PFSK-1 (cell line): ENCODE measurements at regions not wholly inside any gene's neighbourhood (a gene's known extent, or its start where the extent isn't known, plus 50 kb on each side); places are given as distances from the start of the nearest gene placed in this dataset.

Experiments used
- FOXP2 ChIP-seq: optimal IDR thresholded peaks from 2 replicates; pipeline ENCODE3; 2011; ENCODE audit warnings: borderline replicate concordance, control low read depth, inconsistent platforms; ENCODE audit not compliant: insufficient read depth; ENCODE audit errors: extremely low read length, extremely low read depth
- POLR2AphosphoS5 ChIP-seq: IDR thresholded peaks from 2 replicates; pipeline ENCODE4 v1.6.1; 2012; ENCODE audit warnings: low read depth, mild to moderate bottlenecking, control low read depth, low read length, moderate library complexity
- SIN3A ChIP-seq: IDR thresholded peaks from 2 replicates; pipeline ENCODE4 v1.6.1; 2012; ENCODE audit warnings: mild to moderate bottlenecking, low read length, moderate library complexity, borderline replicate concordance; ENCODE audit not compliant: insufficient read depth
- TAF1 ChIP-seq: IDR thresholded peaks from 2 replicates; pipeline ENCODE4 v1.6.1; 2012; ENCODE audit warnings: low read length, control low read depth, borderline replicate concordance; ENCODE audit not compliant: insufficient read depth
- TF ChIP-seq, protein P1 (sequence below), 2 experiments: IDR thresholded peaks; 2 replicates each; pipeline versions ENCODE4 v1.6.1 to v1.8.0; 2011 to 2012; ENCODE audit warnings: low read depth in 2 of 2, low read length in 2 of 2, control low read depth in 1 of 2, inconsistent platforms in 1 of 2, mild to moderate bottlenecking in 1 of 2, moderate library complexity in 1 of 2; ENCODE audit not compliant: insufficient read depth in 1 of 2

DNA sequence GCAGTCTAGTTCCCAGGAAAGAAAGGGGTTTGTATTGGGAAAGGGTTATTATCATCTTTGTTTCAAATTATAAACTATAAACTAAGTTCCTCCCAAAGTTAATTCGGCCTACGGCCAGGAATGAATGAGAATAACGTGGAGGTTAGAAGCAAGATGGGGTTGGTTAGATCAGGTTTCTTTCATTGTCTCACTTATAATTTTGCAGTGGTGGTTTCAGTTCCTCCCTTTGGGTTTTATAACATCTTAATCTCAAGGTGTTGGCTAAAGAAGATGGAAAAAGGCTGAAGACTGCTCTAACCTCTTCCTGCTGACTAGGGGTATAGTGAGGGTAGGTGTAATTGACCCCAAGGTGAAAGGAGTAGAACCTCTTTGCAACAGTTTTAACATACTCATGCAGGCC, 1050.7 kb downstream of the OTOL1 start:
- no peak for TF ChIP-seq FOXP2
- no peak for TF ChIP-seq SIN3A
- no peak for TF ChIP-seq POLR2AphosphoS5
- TF ChIP-seq, protein P1, sequence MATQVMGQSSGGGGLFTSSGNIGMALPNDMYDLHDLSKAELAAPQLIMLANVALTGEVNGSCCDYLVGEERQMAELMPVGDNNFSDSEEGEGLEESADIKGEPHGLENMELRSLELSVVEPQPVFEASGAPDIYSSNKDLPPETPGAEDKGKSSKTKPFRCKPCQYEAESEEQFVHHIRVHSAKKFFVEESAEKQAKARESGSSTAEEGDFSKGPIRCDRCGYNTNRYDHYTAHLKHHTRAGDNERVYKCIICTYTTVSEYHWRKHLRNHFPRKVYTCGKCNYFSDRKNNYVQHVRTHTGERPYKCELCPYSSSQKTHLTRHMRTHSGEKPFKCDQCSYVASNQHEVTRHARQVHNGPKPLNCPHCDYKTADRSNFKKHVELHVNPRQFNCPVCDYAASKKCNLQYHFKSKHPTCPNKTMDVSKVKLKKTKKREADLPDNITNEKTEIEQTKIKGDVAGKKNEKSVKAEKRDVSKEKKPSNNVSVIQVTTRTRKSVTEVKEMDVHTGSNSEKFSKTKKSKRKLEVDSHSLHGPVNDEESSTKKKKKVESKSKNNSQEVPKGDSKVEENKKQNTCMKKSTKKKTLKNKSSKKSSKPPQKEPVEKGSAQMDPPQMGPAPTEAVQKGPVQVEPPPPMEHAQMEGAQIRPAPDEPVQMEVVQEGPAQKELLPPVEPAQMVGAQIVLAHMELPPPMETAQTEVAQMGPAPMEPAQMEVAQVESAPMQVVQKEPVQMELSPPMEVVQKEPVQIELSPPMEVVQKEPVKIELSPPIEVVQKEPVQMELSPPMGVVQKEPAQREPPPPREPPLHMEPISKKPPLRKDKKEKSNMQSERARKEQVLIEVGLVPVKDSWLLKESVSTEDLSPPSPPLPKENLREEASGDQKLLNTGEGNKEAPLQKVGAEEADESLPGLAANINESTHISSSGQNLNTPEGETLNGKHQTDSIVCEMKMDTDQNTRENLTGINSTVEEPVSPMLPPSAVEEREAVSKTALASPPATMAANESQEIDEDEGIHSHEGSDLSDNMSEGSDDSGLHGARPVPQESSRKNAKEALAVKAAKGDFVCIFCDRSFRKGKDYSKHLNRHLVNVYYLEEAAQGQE (IDR thresholded peaks at IDR 0.05; ENCODE audit: insufficient read depth in 1 of 2, low read depth in 2 of 2, low read length in 2 of 2) = no peak
- TF ChIP-seq TAF1 = no peak

DNA sequence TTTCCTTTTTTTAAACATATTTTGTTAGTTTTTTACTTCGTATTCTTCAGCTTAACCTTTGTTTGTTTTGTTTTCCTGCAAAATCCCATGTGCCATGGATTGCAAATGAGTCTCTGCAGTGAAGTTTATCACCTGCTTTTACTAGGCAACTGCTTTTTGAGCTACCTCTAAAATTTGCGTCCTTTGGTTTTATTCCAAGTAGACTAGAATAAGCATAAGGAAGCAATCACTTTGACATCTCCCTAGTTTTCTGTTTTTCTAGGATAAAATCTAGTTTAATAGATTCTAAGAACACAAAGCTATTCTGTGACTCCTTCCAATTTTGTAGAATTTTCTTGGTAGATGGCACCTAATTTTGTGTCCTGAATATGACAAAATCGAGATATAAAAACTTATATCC, 1059.2 kb downstream of the OTOL1 start:
- TF ChIP-seq TAF1 = no peak
- TF ChIP-seq FOXP2 = no peak
- no peak for TF ChIP-seq SIN3A
- TF ChIP-seq, protein P1 (IDR thresholded peaks at IDR 0.05; ENCODE audit: insufficient read depth in 1 of 2, low read depth in 2 of 2, low read length in 2 of 2) = no peak
- no peak for TF ChIP-seq POLR2AphosphoS5

DNA sequence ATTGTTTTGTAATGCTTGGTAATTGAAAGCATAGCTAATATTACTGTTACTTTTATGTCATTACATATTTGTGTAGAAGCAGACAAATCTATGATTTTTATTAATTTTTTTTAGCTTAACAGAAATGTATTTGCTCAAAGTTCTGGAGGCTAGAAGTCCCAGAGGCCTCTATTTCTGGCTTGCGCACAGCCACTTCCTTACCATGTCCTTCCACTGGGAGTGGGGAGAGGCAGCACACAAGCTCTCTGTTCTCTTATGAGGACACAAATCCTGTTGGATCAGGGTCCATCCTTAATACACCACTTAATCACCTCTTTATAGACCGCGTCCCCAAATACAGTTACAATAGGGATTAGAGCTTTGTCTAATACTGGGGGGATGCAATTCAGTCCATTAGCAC, 1061.4 kb downstream of the OTOL1 start:
- TF ChIP-seq, protein P1 (IDR thresholded peaks at IDR 0.05; ENCODE audit: insufficient read depth in 1 of 2, low read depth in 2 of 2, low read length in 2 of 2) = no peak

DNA sequence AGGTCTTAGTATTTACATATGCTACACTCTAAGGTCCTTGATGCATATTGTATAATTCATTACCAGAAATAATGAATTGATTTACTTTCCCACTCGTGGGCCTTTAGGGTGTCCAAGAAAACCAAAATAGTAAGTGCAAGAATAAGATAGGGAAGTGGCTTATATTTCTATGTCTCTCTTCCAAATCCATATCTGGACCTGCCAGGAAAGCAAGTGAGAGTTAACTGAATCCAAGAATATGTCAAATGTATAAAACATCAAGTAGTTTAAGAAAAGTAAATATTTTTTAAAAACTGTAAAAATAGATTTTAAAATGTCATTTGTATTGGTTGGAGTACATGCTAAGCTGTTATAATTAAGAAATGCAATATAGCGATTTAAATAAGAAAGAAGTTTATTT, 1072.1 kb downstream of the OTOL1 start:
- TF ChIP-seq, protein P1 (IDR thresholded peaks at IDR 0.05; ENCODE audit: insufficient read depth in 1 of 2, low read depth in 2 of 2, low read length in 2 of 2) = no peak
- no peak for TF ChIP-seq POLR2AphosphoS5
- TF ChIP-seq FOXP2 = no peak
- TF ChIP-seq SIN3A = no peak
- TF ChIP-seq TAF1 = no peak

DNA sequence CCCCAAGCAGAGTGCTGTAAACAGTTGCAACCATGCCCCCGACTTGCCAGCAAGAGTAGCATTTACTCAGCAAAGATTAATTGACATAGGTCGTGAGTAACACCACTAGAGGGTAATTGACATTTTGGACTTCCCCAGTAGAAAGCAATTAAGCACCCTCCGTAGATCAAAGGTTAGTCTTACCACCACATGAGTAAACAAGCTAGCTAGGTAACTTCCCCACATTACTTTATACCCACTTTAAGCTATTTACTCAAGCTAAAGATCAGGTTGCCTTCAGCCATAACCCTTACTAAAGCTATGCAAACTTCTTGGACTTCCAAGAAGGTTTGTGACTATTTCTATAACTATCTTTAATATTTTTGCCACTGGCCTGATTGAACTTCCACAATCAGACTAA, 1072.7 kb downstream of the OTOL1 start:
- TF ChIP-seq TAF1 (no peak), POLR2AphosphoS5 (no peak), FOXP2 (no peak), SIN3A (no peak)
- TF ChIP-seq, protein P1 (IDR thresholded peaks at IDR 0.05; ENCODE audit: insufficient read depth in 1 of 2, low read depth in 2 of 2, low read length in 2 of 2) = no peak
